ENCODE measurements at regions not wholly inside any gene's neighbourhood (a gene's known extent, or its start where the extent isn't known, plus 50 kb on each side); places are given as distances from the start of the nearest gene placed in this dataset.
"Not testable (repeated sequence)": the region's sequence is repeated elsewhere in the genome, so short reads cannot be mapped to it uniquely, and the experiment has no call there.

GRCh38 chr18:35770376-35771014 lies 189.0 kb downstream of the GALNT1 start:
- no peak for DNase-seq

- no peak for DNase-seq
Observed at GRCh38 chr18:35771172-35771571, 189.6 kb downstream of the GALNT1 start.

GRCh38 chr18:35775887-35776286 lies 194.3 kb downstream of the GALNT1 start:
- no peak for DNase-seq

DNA sequence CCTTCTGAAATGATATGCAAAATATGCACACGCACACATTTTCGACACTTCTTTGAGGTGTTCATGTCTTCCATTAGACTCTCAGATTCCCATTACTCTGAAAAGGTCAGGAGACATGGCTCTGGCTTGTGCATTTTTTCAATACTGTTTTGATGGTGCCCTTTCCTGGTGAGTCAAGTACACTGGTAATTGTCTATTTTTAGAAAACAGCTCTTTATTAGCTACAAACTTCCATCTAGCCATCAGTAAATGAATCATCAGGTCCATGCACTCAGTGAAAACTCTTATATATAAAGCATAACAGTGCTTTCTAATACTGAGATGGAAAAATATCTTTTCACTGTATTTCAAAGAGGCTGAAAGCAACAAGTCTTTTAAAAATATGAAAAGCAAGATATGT lies 194.9 kb downstream of the GALNT1 start:
- DNase-seq: no peak

- no peak for DNase-seq
Observed at GRCh38 chr18:35777039-35777438, 195.4 kb upstream of the RMP24 start.

GRCh38 chr18:35778850-35779627 lies 193.4 kb upstream of the RMP24 start:
- no peak for DNase-seq

- DNase-seq: no peak
Observed at GRCh38 chr18:35780937-35781336, 191.5 kb upstream of the RMP24 start.

GRCh38 chr18:35782926-35783325 lies 189.6 kb upstream of the RMP24 start:
- DNase-seq: no peak

DNA sequence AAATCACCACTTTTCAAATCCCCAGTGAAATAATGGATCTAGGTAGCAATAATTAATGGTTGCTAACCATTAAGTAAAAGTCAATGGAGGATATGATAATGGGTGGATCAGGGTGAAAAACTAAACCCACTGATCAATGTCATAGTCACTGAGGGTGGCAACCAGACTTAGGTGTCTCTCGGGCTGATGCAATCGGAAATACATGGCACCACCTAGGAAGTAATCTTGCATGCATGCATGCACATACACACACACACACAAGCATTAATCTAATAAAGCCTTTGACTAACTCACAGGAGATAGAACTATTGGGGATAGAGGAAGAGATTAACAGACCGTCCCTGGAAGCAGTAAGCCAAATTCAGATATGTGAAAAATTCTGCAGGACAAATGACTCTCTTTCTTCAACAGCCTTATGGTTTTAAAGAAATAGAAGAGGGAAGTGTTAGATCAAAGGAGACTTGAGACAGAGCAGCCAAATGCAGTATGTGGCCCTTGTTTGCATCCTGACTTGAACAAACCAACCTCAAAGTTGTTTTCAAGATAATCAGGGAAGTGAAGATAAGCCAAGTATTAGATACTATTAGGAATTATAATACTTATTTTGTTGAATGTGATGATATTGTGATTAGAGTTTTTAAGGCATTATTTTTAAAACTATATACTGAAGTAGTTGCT lies 186.0 kb upstream of the RMP24 start:
- no peak for DNase-seq

DNA sequence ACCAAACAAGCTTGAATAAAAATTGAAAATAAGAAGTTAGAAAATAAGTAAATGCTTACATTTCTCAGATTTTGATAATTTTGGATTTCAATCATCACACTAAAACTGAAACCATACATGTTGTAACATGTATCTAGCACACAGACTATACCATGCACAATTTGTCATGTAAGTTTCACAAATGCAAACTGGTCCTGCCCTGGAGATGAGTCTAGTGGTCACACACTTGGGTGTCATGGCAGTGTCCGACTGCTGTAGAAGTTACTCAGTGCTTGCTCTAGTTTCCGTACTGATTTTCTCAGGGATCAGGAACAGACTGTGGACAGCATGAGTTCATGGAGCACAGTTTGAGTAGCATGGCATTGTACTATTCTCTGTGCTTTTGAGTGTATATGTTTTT lies 182.9 kb upstream of the RMP24 start:
- DNase-seq: no peak

DNA sequence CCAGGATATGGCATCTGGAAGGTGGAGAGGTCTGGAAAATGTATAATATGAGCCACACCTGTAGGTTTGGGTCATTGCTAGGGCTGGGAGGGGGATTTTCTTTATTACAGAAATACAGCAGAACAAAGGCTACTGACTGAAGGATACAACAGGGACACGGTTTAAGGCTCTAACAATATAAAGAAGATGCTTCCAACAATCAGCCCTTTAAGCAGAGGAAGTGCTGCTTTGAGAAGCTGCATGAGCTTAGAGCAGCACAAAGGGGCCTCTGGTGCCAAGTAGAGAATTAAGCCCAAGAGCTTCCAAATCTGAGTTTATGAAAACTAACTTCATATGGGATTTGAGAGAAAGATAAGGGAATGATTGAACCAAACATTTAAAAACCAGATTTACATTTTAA lies 174.5 kb upstream of the RMP24 start:
- DNase-seq: no peak

DNA sequence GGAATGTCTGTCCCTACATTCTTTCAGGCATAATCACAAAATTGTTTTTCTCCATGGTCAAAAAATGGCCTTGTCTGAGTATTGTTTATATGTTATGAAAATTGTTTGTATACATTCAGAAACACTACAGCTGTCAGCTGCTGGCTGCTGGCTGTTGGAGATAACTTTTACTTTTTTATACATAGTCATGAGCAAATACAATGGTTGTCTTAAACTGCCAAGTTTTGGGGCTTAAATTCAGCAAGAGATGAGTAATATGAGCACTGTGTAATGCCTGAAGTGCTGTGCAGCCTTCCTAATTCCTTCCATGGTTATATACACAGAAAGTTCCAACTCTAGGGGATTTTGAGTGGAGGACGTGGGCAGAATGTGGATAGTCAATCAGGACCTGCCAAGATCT lies 168.9 kb upstream of the RMP24 start:
- no peak for DNase-seq

DNA sequence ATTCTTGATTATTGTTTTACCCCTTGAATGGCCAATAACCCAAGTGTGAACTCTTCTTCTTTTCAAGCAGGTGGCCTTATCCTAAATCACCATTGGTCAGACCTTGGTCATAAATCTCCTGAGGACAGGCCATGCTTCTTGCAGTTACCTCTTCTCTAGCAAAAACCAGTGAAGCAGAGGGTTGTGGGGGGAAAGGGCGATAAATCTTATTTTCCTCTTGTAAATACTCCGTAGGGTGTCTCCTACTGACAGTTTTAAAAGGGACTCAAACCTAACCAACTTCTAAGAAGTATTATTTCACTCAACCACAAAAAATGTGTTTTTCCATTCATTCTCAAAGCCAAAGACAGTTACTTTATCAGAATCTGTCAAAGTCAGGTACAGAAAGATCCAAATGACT lies 168.1 kb upstream of the RMP24 start:
- DNase-seq: no peak

DNA sequence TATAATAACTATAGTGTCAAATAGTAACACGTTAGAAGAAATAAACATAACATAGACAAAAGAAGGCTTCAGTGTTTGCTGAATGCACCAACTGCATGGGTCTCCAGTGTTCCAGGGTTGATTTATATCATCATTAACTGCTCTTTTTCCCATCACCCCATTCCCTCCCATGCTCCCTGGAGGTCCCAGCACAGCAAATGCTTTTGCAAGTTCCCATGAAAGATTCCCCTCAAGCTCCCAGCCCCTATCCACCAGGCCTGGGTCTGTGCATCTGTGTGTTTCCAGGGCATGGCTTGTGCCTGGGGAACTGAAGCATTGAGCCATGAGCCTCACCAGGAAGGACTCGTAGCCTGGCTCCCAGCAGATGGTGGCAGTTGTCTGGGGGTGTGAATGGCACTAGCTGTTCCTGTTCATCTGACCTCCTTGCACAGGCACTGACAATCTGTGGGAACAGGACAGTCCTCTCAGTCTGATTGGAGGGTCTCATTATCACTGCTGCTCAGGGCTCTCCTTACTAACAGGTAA lies 164.6 kb upstream of the RMP24 start:
- DNase-seq: no peak

GRCh38 chr18:35808796-35809195 lies 163.7 kb upstream of the RMP24 start:
- DNase-seq: no peak

- no peak for DNase-seq
Observed at GRCh38 chr18:35810520-35810919, 162.0 kb upstream of the RMP24 start.

DNA sequence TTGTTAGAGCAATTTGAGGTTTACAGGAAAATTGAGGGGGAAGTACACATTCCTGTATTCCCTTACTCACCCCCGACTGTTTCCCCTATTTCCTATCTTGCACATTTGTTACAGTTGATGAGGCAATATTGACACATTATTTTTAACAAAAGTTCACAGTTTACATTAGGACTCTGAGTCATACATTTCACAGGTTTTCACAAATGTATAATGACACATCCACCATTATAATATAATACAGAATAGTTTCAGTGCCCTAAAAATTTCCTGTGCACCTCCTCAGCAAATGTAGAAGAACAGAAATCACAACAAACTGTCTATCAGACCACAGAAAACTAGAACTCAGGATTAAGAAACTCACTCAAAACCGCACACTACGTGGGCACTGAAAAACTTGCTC lies 160.6 kb upstream of the RMP24 start:
- DNase-seq: no peak

DNA sequence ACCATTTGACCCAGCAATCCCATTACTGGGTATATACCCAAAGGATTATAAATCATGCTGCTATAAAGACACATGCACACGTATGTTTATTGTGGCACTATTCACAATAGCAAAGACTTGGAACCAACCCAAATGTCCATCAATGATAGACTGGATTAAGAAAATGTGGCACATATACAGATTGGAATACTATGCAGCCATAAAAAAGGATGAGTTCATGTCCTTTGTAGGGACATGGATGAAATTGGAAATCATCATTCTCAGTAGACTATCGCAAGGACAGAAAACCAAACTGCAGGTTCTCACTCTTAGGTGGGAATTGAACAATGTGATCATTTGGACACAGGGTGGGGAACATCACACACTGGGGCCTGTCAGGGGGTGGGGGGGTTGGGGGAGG lies 157.5 kb upstream of the RMP24 start:
- not testable (repeated sequence) for DNase-seq

DNA sequence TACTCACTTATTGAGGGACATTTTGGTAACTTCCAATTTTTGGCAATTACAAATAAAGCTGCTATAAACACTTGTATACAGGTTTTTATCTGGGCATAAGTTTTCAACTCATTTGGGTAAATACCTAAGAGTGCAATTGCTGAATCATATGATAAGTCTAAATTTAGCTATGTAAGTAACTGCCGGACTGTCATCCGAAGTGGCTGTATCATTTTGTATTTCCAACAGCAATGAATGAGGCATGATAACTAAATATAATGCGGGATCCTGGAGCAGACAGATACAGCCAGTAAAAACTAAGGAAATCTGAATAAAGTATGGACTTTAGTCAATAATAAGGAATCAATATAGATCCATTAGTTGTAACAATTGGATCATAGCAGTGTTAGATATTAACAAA lies 156.5 kb upstream of the RMP24 start:
- DNase-seq: no peak

DNA sequence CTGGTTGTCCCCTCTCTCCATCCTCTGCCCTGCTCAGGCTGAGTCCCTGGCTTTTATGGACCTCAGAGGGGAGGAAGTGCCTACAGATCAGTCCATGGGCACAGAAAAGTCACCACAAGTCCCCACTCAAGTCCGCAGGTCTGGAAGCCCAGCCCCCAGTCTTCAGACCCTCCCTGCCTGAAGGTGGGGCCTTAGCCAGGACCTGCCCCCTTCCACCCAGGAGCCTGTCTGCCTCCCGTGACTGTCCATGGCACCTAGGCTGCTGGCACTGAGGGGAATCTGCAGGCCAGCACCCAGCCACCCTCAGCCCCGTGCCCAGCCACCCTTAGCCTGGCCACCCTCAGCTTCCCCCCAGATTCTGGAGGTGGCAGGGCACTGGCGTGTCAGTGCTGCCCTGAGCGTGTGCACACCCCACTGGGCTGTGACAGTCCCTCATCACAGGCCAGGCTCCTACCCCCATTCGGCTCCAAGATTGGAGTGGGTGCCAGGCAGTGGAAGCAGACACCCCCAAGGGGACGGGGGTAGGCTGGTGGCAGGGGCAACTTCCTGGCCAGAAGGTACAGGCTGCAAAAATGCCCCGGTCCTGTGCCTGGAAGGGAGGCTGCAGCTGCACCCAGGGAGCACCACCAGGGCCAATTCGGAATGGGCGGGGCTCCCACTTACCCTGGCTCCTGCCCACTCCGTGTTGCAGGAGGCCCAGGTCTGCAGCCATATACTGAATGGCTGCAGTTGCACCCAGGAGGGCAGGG lies 154.7 kb upstream of the RMP24 start:
- DNase-seq: no peak

GRCh38 chr18:35818353-35818667 lies 154.2 kb upstream of the RMP24 start:
- DNase-seq: peak; percentile 17

DNA sequence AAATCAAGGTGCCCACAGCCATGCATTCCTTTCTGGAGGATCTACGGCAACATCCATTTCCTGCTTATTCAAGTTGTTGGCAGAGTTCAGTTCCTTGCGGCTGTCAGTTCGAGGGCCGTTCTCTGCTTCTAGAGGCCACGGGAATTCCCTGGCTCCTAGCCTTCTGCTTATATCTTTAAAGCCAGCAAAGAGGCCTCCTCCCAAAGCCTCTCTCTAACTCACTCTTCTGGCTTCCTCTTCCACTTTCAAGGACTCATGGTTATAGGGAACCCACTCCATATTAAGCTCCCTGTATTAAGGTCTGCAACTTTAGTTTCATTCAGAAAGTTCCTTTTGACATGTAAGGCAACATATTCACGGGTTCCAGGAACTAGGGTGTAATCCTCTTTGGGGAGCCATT lies 150.1 kb upstream of the RMP24 start:
- no peak for DNase-seq

DNA sequence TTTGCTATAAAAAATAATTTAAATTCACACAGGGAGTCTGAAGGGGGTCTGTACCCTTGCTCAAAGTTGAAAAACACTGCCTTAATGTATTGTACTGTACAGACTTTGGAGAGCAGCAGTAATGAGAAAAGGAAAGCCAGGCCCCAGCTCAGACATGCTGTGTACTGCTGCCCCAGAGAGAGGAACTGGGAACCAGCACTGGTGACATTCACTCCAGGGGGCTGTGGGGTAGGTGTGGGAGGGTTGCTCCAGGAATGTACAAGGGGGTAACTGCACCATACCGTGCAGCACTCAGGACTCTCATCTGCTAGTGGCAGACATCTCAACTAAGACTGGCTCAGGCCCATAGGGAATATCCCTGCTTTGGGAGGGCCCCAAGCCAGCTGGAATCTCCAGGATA lies 146.0 kb upstream of the RMP24 start:
- no peak for DNase-seq
